H9 (cell line): ENCODE measurements at regions not wholly inside any gene's neighbourhood (a gene's known extent, or its start where the extent isn't known, plus 50 kb on each side); places are given as distances from the start of the nearest gene placed in this dataset.

Experiments used
- DNase-seq: peaks from one replicate; pipeline ENCODE4 v3.0.0-alpha.2; 2017
- H2AFZ ChIP-seq: one replicate; pipeline ENCODE4 v1.6.1; 2013; ENCODE audit warnings: mild to moderate bottlenecking, low read length, control low read depth, moderate library complexity
- H2AK5ac ChIP-seq: 2 replicates; pipeline ENCODE4 v1.6.1; 2013; ENCODE audit warnings: low read length, control low read depth, mixed read lengths; ENCODE audit not compliant: insufficient read length
- H2BK120ac ChIP-seq: one replicate; pipeline ENCODE4 v1.6.1; 2013; ENCODE audit warnings: low read depth, mild to moderate bottlenecking, low read length, control low read depth, inconsistent platforms; ENCODE audit not compliant: poor library complexity, severe bottlenecking
- H2BK12ac ChIP-seq: 2 replicates; pipeline ENCODE4 v1.6.1; 2013; ENCODE audit warnings: low read length, control low read depth, mixed read lengths, low read depth; ENCODE audit not compliant: insufficient read length
- H2BK15ac ChIP-seq: 2 replicates; pipeline ENCODE4 v1.6.1; 2013; ENCODE audit warnings: low read depth, low read length, control low read depth
- H2BK20ac ChIP-seq: one replicate; pipeline ENCODE4 v1.6.1; 2013; ENCODE audit warnings: low read depth, mild to moderate bottlenecking, low read length, control low read depth, inconsistent platforms; ENCODE audit not compliant: poor library complexity, severe bottlenecking
- H2BK5ac ChIP-seq: 2 replicates; pipeline ENCODE4 v1.6.1; 2013; ENCODE audit warnings: low read length, control low read depth, mixed read lengths; ENCODE audit not compliant: insufficient read length
- H3K14ac ChIP-seq: 2 replicates; pipeline ENCODE4 v1.6.1; 2013; ENCODE audit warnings: low read length, control low read depth; ENCODE audit not compliant: insufficient read depth
- H3K18ac ChIP-seq: 2 replicates; pipeline ENCODE4 v1.6.1; 2013; ENCODE audit warnings: low read depth, mild to moderate bottlenecking, mixed read lengths, low read length, control low read depth; ENCODE audit not compliant: insufficient read length
- H3K23ac ChIP-seq: 2 replicates; pipeline ENCODE4 v1.6.1; 2013; ENCODE audit warnings: low read length, control low read depth, mixed read lengths, low read depth; ENCODE audit not compliant: insufficient read length
- H3K23me2 ChIP-seq: 2 replicates; pipeline ENCODE4 v1.6.1; 2013; ENCODE audit warnings: low read depth, mild to moderate bottlenecking, mixed read lengths, low read length, control low read depth; ENCODE audit not compliant: insufficient read length, poor library complexity, severe bottlenecking
- H3K27ac ChIP-seq: 2 replicates; pipeline ENCODE4 v1.5.1; 2013; ENCODE audit warnings: low read length, control low read depth, mixed read lengths, low read depth; ENCODE audit not compliant: insufficient read length
- H3K27me3 ChIP-seq: 2 replicates; pipeline ENCODE4 v1.6.1; 2013; ENCODE audit warnings: low read length, control low read depth, inconsistent platforms; ENCODE audit not compliant: insufficient read depth
- H3K4ac ChIP-seq: 2 replicates; pipeline ENCODE4 v1.6.1; 2013; ENCODE audit warnings: low read depth, mild to moderate bottlenecking, control low read depth, inconsistent platforms, low read length, moderate library complexity
- H3K4me1 ChIP-seq: 2 replicates; pipeline ENCODE4 v1.6.1; 2013; ENCODE audit warnings: low read length, control low read depth, inconsistent platforms; ENCODE audit not compliant: insufficient read depth
- H3K4me2 ChIP-seq: 2 replicates; pipeline ENCODE4 v1.6.1; 2013; ENCODE audit warnings: low read length, control low read depth, mixed read lengths; ENCODE audit not compliant: insufficient read length, insufficient read depth
- H3K56ac ChIP-seq: 2 replicates; pipeline ENCODE4 v1.6.1; 2013; ENCODE audit warnings: low read depth, mild to moderate bottlenecking, mixed read lengths, low read length, control low read depth; ENCODE audit not compliant: insufficient read length
- H3K79me1 ChIP-seq: 2 replicates; pipeline ENCODE4 v1.6.1; 2013; ENCODE audit warnings: low read depth, mild to moderate bottlenecking, moderate library complexity, low read length, control low read depth, inconsistent platforms; ENCODE audit not compliant: insufficient read depth, poor library complexity, severe bottlenecking
- H3K79me2 ChIP-seq: 2 replicates; pipeline ENCODE4 v1.6.1; 2013; ENCODE audit warnings: low read length, control low read depth, inconsistent platforms; ENCODE audit not compliant: insufficient read depth
- H3K9ac ChIP-seq: 2 replicates; pipeline ENCODE4 v1.6.1; 2013; ENCODE audit warnings: low read length, control low read depth, mixed read lengths; ENCODE audit not compliant: insufficient read length; ENCODE audit errors: extremely low read depth
- H3K9me3 ChIP-seq: one replicate; pipeline ENCODE4 v1.6.1; 2013; ENCODE audit warnings: low read depth, low read length, inconsistent platforms; ENCODE audit not compliant: control insufficient read depth
- H3T11ph ChIP-seq: one replicate; pipeline ENCODE4 v1.6.1; 2013; ENCODE audit warnings: mild to moderate bottlenecking, low read length, control low read depth, inconsistent platforms
- H4K20me1 ChIP-seq: one replicate; pipeline ENCODE4 v1.6.1; 2013; ENCODE audit not compliant: control insufficient read depth, insufficient read length, insufficient read depth
- H4K5ac ChIP-seq: 2 replicates; pipeline ENCODE4 v1.6.1; 2013; ENCODE audit warnings: low read depth, mild to moderate bottlenecking, mixed read lengths, low read length, control low read depth; ENCODE audit not compliant: insufficient read length
- H4K8ac ChIP-seq: replicated peaks from 2 replicates; pipeline ENCODE4 v1.6.1; 2013; ENCODE audit warnings: low read length, control low read depth, mixed read lengths, low read depth; ENCODE audit not compliant: insufficient read length
- H4K91ac ChIP-seq: 2 replicates; pipeline ENCODE4 v1.6.1; 2013; ENCODE audit warnings: low read depth, mild to moderate bottlenecking, moderate library complexity, mixed read lengths, low read length, control low read depth; ENCODE audit not compliant: insufficient read length
- H3K27ac Mint-ChIP-seq, 3 experiments: 2 replicates in 2 of 3; 3 replicates in 1 of 3; pipeline ENCODE4 v1.8.0; 2020 to 2021; ENCODE audit warnings: mixed read lengths in 3 of 3, mild to moderate bottlenecking in 1 of 3, moderate library complexity in 1 of 3
- H3K27me3 Mint-ChIP-seq: 2 replicates; pipeline ENCODE4 v1.8.0; 2021; ENCODE audit warnings: low read depth, mild to moderate bottlenecking, moderate library complexity, mixed read lengths
- H3K36me3 Mint-ChIP-seq, 3 experiments: 2 replicates in 2 of 3; 3 replicates in 1 of 3; pipeline ENCODE4 v1.8.0; 2020 to 2021; ENCODE audit warnings: low read depth in 3 of 3, mixed read lengths in 3 of 3; ENCODE audit not compliant: insufficient read depth in 1 of 3
- H3K4me1 Mint-ChIP-seq, 2 experiments: 2 replicates each; pipeline ENCODE4 v1.8.0; 2020; ENCODE audit warnings: mixed read lengths in 2 of 2
- H3K4me3 Mint-ChIP-seq, 2 experiments: 2 replicates in 1 of 2; 3 replicates in 1 of 2; pipeline ENCODE4 v1.8.0; 2020 to 2021; ENCODE audit warnings: mild to moderate bottlenecking in 2 of 2, mixed read lengths in 2 of 2, moderate library complexity in 1 of 2
- H3K9me3 Mint-ChIP-seq, 2 experiments: 2 replicates in 1 of 2; 3 replicates in 1 of 2; pipeline ENCODE4 v1.8.0; 2020; ENCODE audit warnings: mild to moderate bottlenecking in 2 of 2, mixed read lengths in 2 of 2, moderate library complexity in 1 of 2
- CTCF ChIP-seq: fragments of 200-600 bp; sonication (generic); conservative IDR thresholded peaks from 3 replicates; pipeline ENCODE4 v1.8.0; 2021; ENCODE audit warnings: antibody characterized with exemption, mild to moderate bottlenecking
- WGBS: extraction: QIAGEN DNeasy Blood & Tissue Kit; methylation state at CpG from one replicate; pipeline ENCODE4 v1.1.7; 2013; ENCODE audit warnings: missing lambda C conversion rate, low lambda C conversion rate, mixed read lengths; ENCODE audit not compliant: insufficient read length; ENCODE audit errors: extremely low coverage; 5-methylcytosine and 5-hydroxymethylcytosine counted together

GRCh38 chr15:93238641-93239040, 149.6 kb upstream of the RGMA start:
- Mint-ChIP-seq H3K27ac (no peak overlapping the region), H3K9me3 (peaks cover 3 to 10% of the 10 kb centered on the region in 2 experiments; a peak in 2 of 5 replicates), H3K4me1 (peaks cover 30 to 42% of the 10 kb centered on the region in 2 experiments), H3K4me3 (no peak overlapping the region), H3K27me3 (peaks cover 59% of the 10 kb centered on the region), H3K36me3 (no peaks in the 10 kb centered on the region; a peak in 1 of 7 replicates)
- Histone ChIP-seq H4K91ac (no peak overlapping the region), H4K8ac (no peak overlapping the region), H3K4me2 (no peak overlapping the region), H3K27ac (no peak overlapping the region), H3K14ac (no peak overlapping the region), H2BK120ac (no peak overlapping the region), H3K4ac (no peak overlapping the region), H2BK15ac (no peak overlapping the region), H2AK5ac (no peak overlapping the region), H3K79me2 (no peaks in the 10 kb centered on the region), H2BK12ac (no peak overlapping the region), H3K9me3 (no peaks in the 10 kb centered on the region), H3K23ac (no peak overlapping the region), H2BK5ac (no peak overlapping the region), H3T11ph (no peak overlapping the region), H3K23me2 (no peaks in the 10 kb centered on the region), H4K5ac (no peak overlapping the region), H3K4me1 (peaks cover 5% of the 10 kb centered on the region; the same call in 1 of the 2 replicates), H3K56ac (no peak overlapping the region), H3K9ac (no peak overlapping the region), H2BK20ac (no peak overlapping the region), H3K18ac (no peak overlapping the region), H3K27me3 (no peaks in the 10 kb centered on the region; the same call in 1 of the 2 replicates), H4K20me1 (no peaks in the 10 kb centered on the region), H2AFZ (no peak overlapping the region), H3K79me1 (no peaks in the 10 kb centered on the region)
- WGBS = no CpG with 5 or more reads among the region's 8 CpGs
- no peak for TF ChIP-seq CTCF
- no peak for DNase-seq
